CD4-positive, alpha-beta T cell treated with Interferon gamma for 1 hour (primary cell): ENCODE measurements at regions not wholly inside any gene's neighbourhood (a gene's known extent, or its start where the extent isn't known, plus 50 kb on each side); places are given as distances from the start of the nearest gene placed in this dataset.

Experiments
- DNase-seq: peaks from one replicate; pipeline ENCODE4 v3.0.0-alpha.2; 2020

- no peak for DNase-seq
These were observed 170.7 kb downstream of the NEBL start for GRCh38 chr10:20726381-20726780.

- no peak for DNase-seq
These were observed 182.1 kb downstream of the NEBL start for GRCh38 chr10:20714979-20715378.

- no peak for DNase-seq
These were observed 182.6 kb downstream of the NEBL start for GRCh38 chr10:20714518-20714917.

DNA sequence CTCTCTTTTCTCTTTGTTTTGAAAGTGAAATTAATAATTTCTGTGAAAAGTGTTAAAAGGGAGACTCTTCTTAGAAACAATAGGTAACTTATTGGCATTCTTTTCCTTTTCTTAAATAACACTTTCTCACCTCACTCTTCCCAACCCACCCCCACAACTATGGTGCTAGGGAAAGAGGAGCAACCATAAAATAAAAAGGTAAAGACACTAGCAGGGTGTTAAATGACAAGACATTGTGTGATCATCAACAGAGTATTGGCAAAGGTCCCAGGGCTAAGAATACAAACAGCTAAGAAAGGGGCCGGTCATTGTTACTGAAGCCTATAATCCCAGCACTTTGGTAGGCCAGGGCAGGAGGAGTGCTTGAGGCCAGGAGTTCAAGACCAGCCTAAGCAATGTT is 183.7 kb downstream of the NEBL start:
- DNase-seq = no peak

- DNase-seq = no peak
These were observed 184.3 kb downstream of the NEBL start for GRCh38 chr10:20712774-20713173.

- DNase-seq = no peak
These were observed 187.4 kb downstream of the NEBL start for GRCh38 chr10:20709708-20710107.

GRCh38 chr10:20708305-20708704 is 188.8 kb downstream of the NEBL start:
- DNase-seq = no peak

DNA sequence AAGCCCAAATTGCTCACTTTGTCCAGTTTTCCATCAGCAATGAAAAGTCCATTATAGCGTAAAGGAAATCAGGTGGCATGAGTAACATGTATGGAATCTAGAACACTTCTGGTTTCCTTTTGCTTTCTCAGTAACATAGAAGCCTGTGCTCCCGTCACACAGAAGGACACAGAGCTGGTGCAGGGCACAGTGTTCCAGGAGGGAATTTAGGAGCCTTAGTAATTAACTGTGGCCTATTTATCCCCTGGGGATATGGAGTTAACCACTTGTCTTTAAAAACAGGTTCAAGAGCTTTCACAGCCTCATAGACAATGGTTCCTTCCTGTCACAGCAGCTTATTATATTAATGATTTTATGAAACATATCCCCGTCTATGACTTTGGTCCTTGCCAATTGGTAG is 189.9 kb downstream of the NEBL start:
- DNase-seq = no peak

GRCh38 chr10:20698837-20699236 is 198.3 kb downstream of the NEBL start:
- DNase-seq = no peak

- DNase-seq = no peak
These were observed 202.8 kb downstream of the NEBL start for GRCh38 chr10:20694296-20694695.

DNA sequence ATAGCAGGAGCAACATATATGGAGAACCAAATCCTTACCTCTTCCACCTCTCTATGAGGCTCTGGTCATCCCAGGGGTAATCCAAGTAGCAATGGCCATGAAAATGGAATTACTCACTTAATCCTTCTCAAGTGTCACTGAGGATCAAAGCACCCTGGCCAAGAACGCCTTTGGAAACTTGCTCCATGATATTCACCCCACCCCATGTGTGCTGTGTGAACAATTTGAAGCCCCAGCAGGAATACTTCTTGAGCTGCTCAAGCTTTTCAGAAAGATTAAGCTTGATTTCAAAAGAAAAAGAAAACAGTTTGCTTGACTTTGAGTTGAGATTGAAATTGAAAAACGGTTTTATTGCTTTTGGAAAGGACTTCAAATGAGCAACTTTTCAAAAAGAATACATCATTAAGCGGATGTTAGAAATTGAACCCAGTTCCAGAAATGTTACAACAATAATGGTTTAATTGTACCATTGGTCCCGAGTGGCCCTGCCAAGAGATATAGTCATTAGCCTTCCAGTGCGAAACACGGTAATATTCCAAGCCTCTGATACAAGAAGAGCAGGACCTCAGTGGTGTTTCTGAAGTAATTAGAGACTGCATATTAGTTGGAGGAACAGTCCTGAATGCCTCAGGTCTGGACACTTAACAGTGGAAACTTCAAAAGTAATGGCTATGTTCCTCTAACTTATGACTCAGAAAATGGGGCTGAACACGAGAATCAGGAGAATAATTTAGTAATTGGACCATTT is 208.1 kb downstream of the NEBL start:
- no peak for DNase-seq

- DNase-seq = no peak
These were observed 211.0 kb downstream of the NEBL start for GRCh38 chr10:20686015-20686635.

DNA sequence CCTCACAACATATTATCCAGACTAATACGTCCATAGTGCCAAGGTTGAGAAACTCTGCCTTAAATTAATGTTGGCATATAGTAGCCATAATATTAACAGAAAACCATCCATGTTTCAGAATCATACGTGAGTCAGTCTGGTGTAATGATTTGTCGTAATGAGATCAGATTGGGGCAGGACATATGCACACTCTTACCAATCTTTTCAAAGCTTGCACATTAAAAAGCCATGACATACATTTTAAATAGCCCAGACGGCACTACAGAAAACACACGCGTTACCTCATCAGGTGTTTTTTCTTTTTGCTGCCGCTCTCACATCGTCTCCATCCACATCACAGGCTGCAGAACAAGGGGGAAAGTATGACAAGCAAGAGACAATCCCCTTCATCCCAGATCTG is 211.6 kb downstream of the NEBL start:
- no peak for DNase-seq

GRCh38 chr10:20683345-20683744 is 213.8 kb downstream of the NEBL start:
- DNase-seq = no peak

GRCh38 chr10:20682782-20683181 is 214.3 kb downstream of the NEBL start:
- DNase-seq = no peak

DNA sequence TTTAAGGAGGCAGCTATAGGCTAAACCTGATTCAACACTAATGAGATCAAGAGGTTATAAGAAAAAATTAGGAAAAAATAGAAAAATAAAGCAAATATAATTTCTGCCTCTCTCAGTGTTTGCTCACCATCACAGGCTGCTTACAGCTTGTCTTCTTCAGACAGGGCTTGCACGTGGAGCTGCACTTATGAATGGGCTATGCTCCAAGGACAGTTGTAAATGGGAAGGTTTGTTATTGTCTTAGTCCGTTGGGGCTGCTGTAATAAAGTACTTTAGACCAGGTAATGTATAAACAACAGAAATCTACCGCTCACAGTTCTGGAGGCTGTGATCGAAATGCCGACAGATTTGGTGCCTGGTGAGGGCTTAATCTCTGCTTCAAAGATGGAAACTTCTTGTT is 219.8 kb downstream of the NEBL start:
- DNase-seq = no peak

DNA sequence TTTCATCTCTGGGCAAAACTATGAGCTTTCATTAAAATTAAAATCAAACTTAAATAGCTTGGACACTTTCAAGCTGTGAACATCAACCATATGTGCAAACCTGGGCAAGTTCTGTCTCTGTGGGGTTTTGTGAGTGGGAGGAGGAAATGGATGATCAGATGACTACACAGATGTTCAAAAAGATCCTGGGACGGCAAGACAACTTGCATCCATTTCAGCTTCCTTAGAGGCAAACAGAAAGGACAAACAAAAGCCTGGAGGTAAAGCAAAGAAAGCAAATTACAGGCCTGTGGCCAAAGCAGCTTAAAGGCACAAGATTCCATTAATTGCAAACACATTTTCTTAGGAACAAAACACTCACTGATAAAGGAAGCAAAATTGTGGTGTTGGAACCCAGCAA is 222.2 kb downstream of the NEBL start:
- DNase-seq = no peak

- no peak for DNase-seq
These were observed 223.9 kb downstream of the NEBL start for GRCh38 chr10:20673175-20673574.

DNA sequence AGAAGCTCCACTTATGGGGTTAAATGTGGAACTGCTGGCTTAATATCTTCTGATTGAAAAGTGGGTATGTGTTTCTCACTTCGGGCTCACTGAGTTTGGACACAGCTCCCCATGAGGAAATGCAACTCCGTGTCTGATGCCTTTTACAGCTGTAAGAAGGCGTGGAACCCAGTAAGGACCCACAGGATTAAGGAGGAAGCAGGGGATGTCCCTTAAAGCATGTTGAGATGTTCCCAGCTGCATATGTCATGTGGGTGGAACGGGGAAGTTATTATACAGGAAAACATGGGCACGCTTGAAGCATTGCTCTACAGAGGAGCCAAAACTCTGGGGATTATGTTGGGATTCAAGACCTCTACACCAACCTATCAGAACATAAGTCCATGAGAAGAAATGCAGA is 224.4 kb downstream of the NEBL start:
- DNase-seq = no peak

DNA sequence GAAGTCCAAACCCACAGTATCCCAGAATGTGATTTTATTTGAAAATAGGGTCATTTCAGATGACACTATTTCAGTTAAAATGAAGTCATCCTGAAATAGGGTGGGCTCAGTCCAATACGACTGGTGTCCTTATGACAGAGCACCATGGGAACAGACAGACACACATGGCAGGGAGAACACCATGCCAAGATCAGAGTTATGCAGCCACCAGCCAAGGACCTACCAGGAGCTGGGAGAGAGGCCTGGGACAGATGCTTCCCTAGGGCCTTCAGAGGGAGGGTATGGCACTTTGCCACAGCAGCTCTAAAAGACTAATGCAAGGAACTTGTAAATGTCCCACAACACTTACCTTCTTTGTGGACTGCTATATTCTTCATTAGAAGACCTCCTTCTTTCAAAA is 226.5 kb downstream of the NEBL start:
- DNase-seq = no peak

GRCh38 chr10:20668985-20669384 is 228.1 kb downstream of the NEBL start:
- DNase-seq = no peak

- DNase-seq = no peak
These were observed 234.4 kb downstream of the NEBL start for GRCh38 chr10:20662742-20663141.

GRCh38 chr10:20659225-20659624 is 237.9 kb downstream of the NEBL start:
- DNase-seq = no peak

DNA sequence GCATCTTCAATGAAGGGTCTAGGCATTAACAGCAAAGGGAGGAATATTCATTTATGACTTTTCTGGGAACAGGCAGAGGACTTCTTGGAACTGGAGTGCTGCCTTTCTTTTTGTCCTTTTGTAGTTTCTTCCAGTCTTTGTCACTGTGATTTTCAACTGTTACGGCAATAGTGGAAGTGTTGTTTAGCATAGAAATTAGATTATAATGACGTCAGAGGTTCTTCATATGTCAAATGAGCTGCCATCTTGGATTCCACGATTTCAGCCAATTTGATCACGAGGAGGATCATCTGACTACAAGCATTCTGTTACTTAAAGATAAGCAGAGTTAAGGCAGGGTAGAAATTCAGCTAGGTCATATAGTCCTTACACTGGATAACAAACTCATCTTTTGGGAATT is 239.0 kb downstream of the NEBL start:
- no peak for DNase-seq

- DNase-seq = no peak
These were observed 240.2 kb downstream of the NEBL start for GRCh38 chr10:20656886-20657285.
